Esophagus squamous epithelium (tissue), 4 donors: ENCODE measurements at regions not wholly inside any gene's neighbourhood (a gene's known extent, or its start where the extent isn't known, plus 50 kb on each side); places are given as distances from the start of the nearest gene placed in this dataset.

Experiments
- POLR2A ChIP-seq, 4 donors: fragments of 450-650 bp; IDR thresholded peaks; one replicate each; pipeline ENCODE4 v1.6.1; 2017; ENCODE audit warnings: antibody characterized with exemption in 4 of 4, mild to moderate bottlenecking in 4 of 4, moderate library complexity in 3 of 4
- TF ChIP-seq, protein P1 (sequence below), 6 experiments: fragments of 450-650 bp in 4 of 6; fragments of 200-600 bp in 2 of 6; sonication (generic) in 2 of 6; IDR thresholded peaks; one replicate each; pipeline ENCODE4 v1.5.1; 2016 to 2019; ENCODE audit warnings: antibody characterized with exemption in 6 of 6, mild to moderate bottlenecking in 4 of 6, moderate library complexity in 4 of 6

DNA sequence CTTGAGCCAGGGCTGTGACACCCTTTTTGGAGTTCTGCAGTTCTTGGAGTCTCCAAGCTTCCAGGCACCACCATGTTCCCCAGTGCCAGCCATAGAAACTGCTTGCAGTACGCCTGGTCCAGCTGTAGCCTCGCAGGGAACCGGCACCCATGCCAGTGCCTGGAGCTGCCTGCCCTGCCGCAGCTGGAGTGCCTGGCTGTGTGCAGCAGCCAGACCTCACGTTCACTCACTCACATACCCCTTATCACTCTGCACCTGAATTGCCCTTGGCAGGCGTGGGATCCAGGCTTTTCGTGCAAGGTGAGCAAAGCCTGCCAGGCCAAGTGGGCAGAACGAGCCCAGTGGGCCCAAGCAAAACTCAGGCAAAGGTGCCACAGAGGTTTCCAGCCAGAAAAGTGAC lies 77.8 kb upstream of the SHB start:
- TF ChIP-seq, protein P1, sequence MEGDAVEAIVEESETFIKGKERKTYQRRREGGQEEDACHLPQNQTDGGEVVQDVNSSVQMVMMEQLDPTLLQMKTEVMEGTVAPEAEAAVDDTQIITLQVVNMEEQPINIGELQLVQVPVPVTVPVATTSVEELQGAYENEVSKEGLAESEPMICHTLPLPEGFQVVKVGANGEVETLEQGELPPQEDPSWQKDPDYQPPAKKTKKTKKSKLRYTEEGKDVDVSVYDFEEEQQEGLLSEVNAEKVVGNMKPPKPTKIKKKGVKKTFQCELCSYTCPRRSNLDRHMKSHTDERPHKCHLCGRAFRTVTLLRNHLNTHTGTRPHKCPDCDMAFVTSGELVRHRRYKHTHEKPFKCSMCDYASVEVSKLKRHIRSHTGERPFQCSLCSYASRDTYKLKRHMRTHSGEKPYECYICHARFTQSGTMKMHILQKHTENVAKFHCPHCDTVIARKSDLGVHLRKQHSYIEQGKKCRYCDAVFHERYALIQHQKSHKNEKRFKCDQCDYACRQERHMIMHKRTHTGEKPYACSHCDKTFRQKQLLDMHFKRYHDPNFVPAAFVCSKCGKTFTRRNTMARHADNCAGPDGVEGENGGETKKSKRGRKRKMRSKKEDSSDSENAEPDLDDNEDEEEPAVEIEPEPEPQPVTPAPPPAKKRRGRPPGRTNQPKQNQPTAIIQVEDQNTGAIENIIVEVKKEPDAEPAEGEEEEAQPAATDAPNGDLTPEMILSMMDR (IDR thresholded peaks at IDR 0.05) = no peak
- TF ChIP-seq POLR2A (IDR thresholded peaks at IDR 0.05) = no peak
